Right cardiac atrium (tissue), 5 donors: ENCODE measurements at regions not wholly inside any gene's neighbourhood (a gene's known extent, or its start where the extent isn't known, plus 50 kb on each side); places are given as distances from the start of the nearest gene placed in this dataset.

Experiments
- ATAC-seq, 2 donors: fragments of 200-7000 bp; cut with Tn5 transposase; one replicate each; pipeline versions ENCODE4 v1.8.0 to v1.9.1; 2020; ENCODE audit warnings: moderate library complexity in 2 of 2, mild to moderate bottlenecking in 1 of 2
- DNase-seq, 3 donors: peaks; one replicate each; pipeline ENCODE4 v3.0.0-alpha.2; 2020
- H3K27ac ChIP-seq: one replicate; pipeline ENCODE4 v1.5.1; 2013; ENCODE audit warnings: mild to moderate bottlenecking, low read length, control low read depth, moderate library complexity
- H3K27me3 ChIP-seq: one replicate; pipeline ENCODE4 v1.6.1; 2013; ENCODE audit not compliant: control insufficient read depth, insufficient read depth
- H3K4me1 ChIP-seq: one replicate; pipeline ENCODE4 v1.6.1; 2013; ENCODE audit warnings: low read length; ENCODE audit not compliant: control insufficient read depth, insufficient read depth
- H3K4me3 ChIP-seq: one replicate; pipeline ENCODE4 v1.5.1; 2013; ENCODE audit warnings: low read length, control low read depth
- H3K9me3 ChIP-seq: one replicate; pipeline ENCODE4 v1.6.1; 2013; ENCODE audit warnings: low read length; ENCODE audit not compliant: control insufficient read depth
- WGBS: extraction: QIAGEN DNeasy Blood & Tissue Kit; methylation state at CpG from one replicate; pipeline ENCODE4 v1.1.7; 2013; 5-methylcytosine and 5-hydroxymethylcytosine counted together
- intact Hi-C, 4 donors: fragments of 100-400 bp; cut with DNase I; formaldehyde crosslinking; loops; one replicate each; pipeline versions ENCODE4 v1.11.0 to v1.14.0; 2022 to 2023
- donor health status: healthy with polysubstance abuse.
- donor health status: DM: no; HTN: yes; CAD: no.
- donor health status: DM: no; HTN: no; CAD: no.
- donor health status: DM: no; HTN: yes; CAD: no; lungs with severe emphysema.
- donor health status: DM: yes; HTN: yes; CAD: no.

DNA sequence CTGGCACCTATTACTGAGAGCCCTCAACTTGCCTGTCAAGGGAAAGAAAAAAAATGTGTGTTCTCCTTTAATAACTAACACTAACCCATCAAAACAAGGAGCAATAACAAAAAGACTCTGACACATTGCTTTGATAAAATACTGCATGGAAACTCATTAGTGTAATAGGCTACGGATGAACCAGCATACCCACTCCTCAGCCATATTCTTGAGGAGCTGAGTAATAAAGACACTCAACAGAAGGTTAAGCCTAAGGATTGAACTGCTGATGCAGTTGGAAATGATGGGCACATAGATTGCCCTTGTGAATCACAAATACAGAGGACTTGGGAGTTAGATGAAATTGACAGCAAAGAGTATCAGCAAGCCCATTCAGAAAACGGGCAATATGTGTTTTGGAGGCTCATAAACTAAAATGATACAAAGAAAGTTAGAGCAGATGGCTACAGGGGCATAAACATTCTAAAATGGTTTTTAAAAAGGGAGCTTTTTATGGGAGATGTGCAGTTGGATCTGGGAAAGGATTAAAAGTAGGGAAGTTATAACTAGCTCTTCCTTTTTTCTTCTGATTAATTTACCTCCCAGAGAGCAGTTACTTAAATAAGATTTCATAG is 447.6 kb upstream of the IL12A start:
- intact Hi-C loops, result no loop called here
- Histone ChIP-seq H3K27me3 (no peaks in the 10 kb centered on the region), H3K9me3 (no peaks in the 10 kb centered on the region), H3K4me1 (no peaks in the 10 kb centered on the region), H3K27ac (no peak overlapping the region), H3K4me3 (no peak overlapping the region)
- WGBS, result 69% methylated on average over 2 of the region's 2 CpGs
- no peak for ATAC-seq
- DNase-seq, result no peak

- ATAC-seq (no peak), DNase-seq (no peak)
- Histone ChIP-seq H3K9me3 (no peaks in the 10 kb centered on the region), H3K4me1 (no peaks in the 10 kb centered on the region), H3K27me3 (no peaks in the 10 kb centered on the region), H3K4me3 (no peak overlapping the region), H3K27ac (no peak overlapping the region)
- intact Hi-C loops, result no loop called here
- WGBS, result 80% methylated on average over 3 of the region's 3 CpGs
Measured at GRCh38 chr3:159548675-159549335, 439.8 kb upstream of the IL12A start.

- Histone ChIP-seq H3K4me3 (no peak overlapping the region), H3K9me3 (no peaks in the 10 kb centered on the region), H3K27me3 (no peaks in the 10 kb centered on the region), H3K27ac (no peak overlapping the region), H3K4me1 (no peaks in the 10 kb centered on the region)
- no peak for DNase-seq
- intact Hi-C loops, result no loop called here
- no peak for ATAC-seq
Measured at GRCh38 chr3:159555205-159555604, 433.4 kb upstream of the IL12A start.

DNA sequence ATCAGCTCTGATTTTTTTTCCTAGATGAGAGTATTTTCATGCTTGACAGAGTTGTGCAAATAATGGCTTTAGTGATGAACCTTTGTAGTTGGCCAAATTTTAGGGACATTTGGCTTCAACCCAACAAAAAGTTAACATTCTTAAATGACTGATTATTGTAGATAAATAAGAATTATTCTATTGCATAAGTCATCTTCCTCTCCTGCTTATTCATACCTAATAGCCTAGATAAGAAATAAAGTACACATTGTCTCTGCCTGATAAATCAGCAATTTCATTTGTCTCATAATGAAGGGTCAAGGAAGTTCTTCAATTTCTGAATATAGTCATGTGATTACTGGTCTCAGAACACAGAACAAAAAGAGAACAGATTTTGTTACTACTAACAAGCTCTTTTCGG is 428.9 kb upstream of the IL12A start:
- ATAC-seq (no peak), DNase-seq (no peak)
- Histone ChIP-seq H3K27me3 (no peaks in the 10 kb centered on the region), H3K4me1 (no peaks in the 10 kb centered on the region), H3K4me3 (no peak overlapping the region), H3K27ac (no peak overlapping the region), H3K9me3 (no peaks in the 10 kb centered on the region)
- intact Hi-C loops, result no loop called here
- 67% methylated on average over 1 of the region's 1 CpG for WGBS

DNA sequence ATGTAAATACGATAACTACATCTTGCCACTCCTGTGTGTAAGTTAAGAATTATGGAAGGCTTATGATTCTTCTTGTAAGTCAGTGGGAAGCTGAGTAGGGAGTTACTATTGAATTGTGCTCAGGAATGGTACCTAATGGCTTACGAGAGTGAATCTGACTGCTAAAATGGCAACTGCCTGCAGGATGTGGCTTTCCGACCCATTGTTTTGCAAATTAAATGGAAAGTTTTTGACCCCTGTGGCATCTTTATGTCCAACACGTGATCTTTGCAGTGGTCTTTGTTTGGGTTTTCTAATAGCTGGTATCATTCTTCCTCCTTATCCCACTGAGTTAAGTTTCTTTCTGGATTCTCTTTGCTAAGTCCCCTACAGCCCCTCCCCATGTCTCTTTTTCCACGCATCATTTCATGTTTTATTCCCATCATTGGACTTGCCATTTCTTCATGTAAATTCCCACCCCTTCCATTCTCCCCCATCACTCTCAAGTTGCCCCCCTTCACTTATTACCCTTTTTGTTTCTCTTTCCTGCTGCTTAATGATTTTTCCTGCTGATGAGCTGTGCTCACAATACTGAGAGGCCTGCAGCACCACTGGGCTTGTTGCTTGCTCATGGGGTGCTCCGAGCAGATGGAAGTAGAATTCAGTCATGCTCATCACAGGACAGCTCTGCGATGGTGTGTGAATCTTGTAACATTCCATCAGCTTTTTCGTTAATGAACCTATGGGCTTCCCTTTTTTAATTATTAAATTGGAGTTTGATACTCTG is 428.2 kb upstream of the IL12A start:
- no peaks in the 10 kb centered on the region for H3K27me3 ChIP-seq
- H3K9me3 ChIP-seq, result no peaks in the 10 kb centered on the region
- DNase-seq, result no peak
- H3K4me3 ChIP-seq, result no peak overlapping the region
- no peak overlapping the region for H3K27ac ChIP-seq
- WGBS, result 51% methylated on average over 8 of the region's 8 CpGs
- ATAC-seq, result no peak
- no peaks in the 10 kb centered on the region for H3K4me1 ChIP-seq
- intact Hi-C loops, result no loop called here

- H3K27ac ChIP-seq, result no peak overlapping the region
- intact Hi-C loops, result no loop called here
- no peaks in the 10 kb centered on the region for H3K9me3 ChIP-seq
- DNase-seq, result no peak
- no peak for ATAC-seq
- H3K4me1 ChIP-seq, result no peaks in the 10 kb centered on the region
- no peaks in the 10 kb centered on the region for H3K27me3 ChIP-seq
- WGBS, result 94% methylated on average over 1 of the region's 1 CpG
- no peak overlapping the region for H3K4me3 ChIP-seq
Measured at GRCh38 chr3:159565313-159565712, 423.3 kb upstream of the IL12A start.

- intact Hi-C loops, result no loop called here
- H3K9me3 ChIP-seq, result no peaks in the 10 kb centered on the region
- H3K4me1 ChIP-seq, result no peaks in the 10 kb centered on the region
- DNase-seq (no peak), ATAC-seq (no peak)
- H3K4me3 ChIP-seq, result no peak overlapping the region
- no peak overlapping the region for H3K27ac ChIP-seq
- 63% methylated on average over 3 of the region's 3 CpGs for WGBS
- no peaks in the 10 kb centered on the region for H3K27me3 ChIP-seq
Measured at GRCh38 chr3:159583662-159584061, 405.0 kb upstream of the IL12A start.

- H3K27me3 ChIP-seq, result no peaks in the 10 kb centered on the region
- 68% methylated on average over 3 of the region's 3 CpGs for WGBS
- no peaks in the 10 kb centered on the region for H3K9me3 ChIP-seq
- ATAC-seq (no peak), DNase-seq (no peak)
- intact Hi-C loops, result no loop called here
- H3K4me1 ChIP-seq, result no peaks in the 10 kb centered on the region
- no peak overlapping the region for H3K27ac ChIP-seq
- no peak overlapping the region for H3K4me3 ChIP-seq
Measured at GRCh38 chr3:159584421-159584820, 404.2 kb upstream of the IL12A start.

- no peak overlapping the region for H3K4me3 ChIP-seq
- no peaks in the 10 kb centered on the region for H3K27me3 ChIP-seq
- no peaks in the 10 kb centered on the region for H3K4me1 ChIP-seq
- 38% methylated on average over 5 of the region's 5 CpGs for WGBS
- peak in 1 of 3 donors; percentile 40 for DNase-seq
- ATAC-seq, result peak in 1 of 2 donors; percentile 22
- intact Hi-C loops, result no loop called here
- H3K9me3 ChIP-seq, result no peaks in the 10 kb centered on the region
- H3K27ac ChIP-seq, result no peak overlapping the region
Measured at GRCh38 chr3:159586571-159587202, 401.9 kb upstream of the IL12A start.

DNA sequence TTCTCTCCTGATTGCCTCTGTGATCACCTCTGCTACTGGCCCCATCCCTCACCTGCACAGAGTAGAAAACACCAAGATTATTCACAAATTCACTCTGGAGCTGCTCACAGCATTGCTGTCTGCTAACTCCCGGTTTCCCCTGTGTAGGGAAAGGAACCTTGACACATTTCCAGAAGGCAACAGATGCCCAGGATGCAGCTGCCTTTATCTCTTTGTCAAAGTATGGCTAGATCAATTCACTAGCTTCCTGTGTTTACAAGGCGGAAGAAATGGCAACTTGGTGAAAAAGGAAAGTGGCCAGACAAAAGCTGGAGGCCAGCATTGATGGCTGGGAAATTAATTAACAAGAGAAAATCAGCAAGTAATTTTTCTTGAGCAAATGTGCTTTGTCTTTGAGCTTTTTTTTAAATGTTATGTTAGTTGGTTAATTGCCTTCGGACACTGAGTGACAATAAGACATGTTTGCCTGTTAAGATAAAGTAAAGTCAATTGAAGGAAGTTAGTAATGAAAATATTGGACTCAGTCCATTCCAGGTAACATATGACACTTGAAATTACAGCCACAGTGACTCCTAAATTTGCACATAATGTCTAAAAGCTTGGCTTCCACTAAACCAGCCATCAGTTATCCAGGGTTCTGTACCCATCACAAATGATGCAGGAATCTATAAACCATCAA is 394.6 kb upstream of the IL12A start:
- intact Hi-C loops, result no loop called here
- Histone ChIP-seq H3K4me1 (no peaks in the 10 kb centered on the region), H3K9me3 (no peaks in the 10 kb centered on the region), H3K4me3 (no peak overlapping the region), H3K27me3 (no peaks in the 10 kb centered on the region), H3K27ac (no peak overlapping the region)
- ATAC-seq (no peak), DNase-seq (no peak)
- 45% methylated on average over 3 of the region's 3 CpGs for WGBS

GRCh38 chr3:159600291-159600690 is 388.3 kb upstream of the IL12A start:
- H3K9me3 ChIP-seq, result peaks cover 3% of the 10 kb centered on the region
- H3K4me1 ChIP-seq, result no peaks in the 10 kb centered on the region
- no peak for ATAC-seq
- no peaks in the 10 kb centered on the region for H3K27me3 ChIP-seq
- intact Hi-C loops, result no loop called here
- H3K4me3 ChIP-seq, result no peak overlapping the region
- no peak overlapping the region for H3K27ac ChIP-seq
- no peak for DNase-seq
